Neural cell (in vitro differentiated cells): ENCODE measurements at regions not wholly inside any gene's neighbourhood (a gene's known extent, or its start where the extent isn't known, plus 50 kb on each side); places are given as distances from the start of the nearest gene placed in this dataset.

Source experiments
- H2AFZ ChIP-seq: fragments of 200-600, 300-800 bp; sonication (generic), shearing (Covaris generic); 2 replicates; pipeline ENCODE4 v1.6.0; 2014; ENCODE audit warnings: low read depth, mild to moderate bottlenecking, antibody characterized with exemption, low read length, moderate library complexity
- H3F3A ChIP-seq: fragments of 200-600 bp; shearing (Covaris generic); 2 replicates; pipeline ENCODE4 v1.6.1; 2016; ENCODE audit warnings: mild to moderate bottlenecking, moderate library complexity, mixed read lengths, antibody characterized with exemption, low read length; ENCODE audit not compliant: insufficient read depth, poor library complexity, severe bottlenecking
- H3K27ac ChIP-seq: fragments of 200-600, 300-800 bp; sonication (generic), shearing (Covaris generic); 2 replicates; pipeline ENCODE4 v1.5.1; 2014; ENCODE audit warnings: mild to moderate bottlenecking, low read length, moderate library complexity
- H3K27me3 ChIP-seq: fragments of 300-800, 200-600 bp; sonication (generic), shearing (Covaris generic); 2 replicates; pipeline ENCODE4 v1.6.0; 2014; ENCODE audit warnings: mild to moderate bottlenecking, low read depth, low read length, moderate library complexity; ENCODE audit not compliant: insufficient read depth
- H3K36me3 ChIP-seq: fragments of 300-800, 200-600 bp; sonication (generic), shearing (Covaris generic); 2 replicates; pipeline ENCODE4 v1.5.1; 2014; ENCODE audit warnings: mild to moderate bottlenecking, antibody characterized with exemption, low read length, moderate library complexity; ENCODE audit not compliant: insufficient read depth
- H3K4me2 ChIP-seq: fragments of 300-800, 200-600 bp; sonication (generic), shearing (Covaris generic); 2 replicates; pipeline ENCODE4 v1.6.0; 2014; ENCODE audit warnings: mild to moderate bottlenecking, low read length
- H3K4me3 ChIP-seq: fragments of 300-800, 200-600 bp; sonication (generic), shearing (Covaris generic); 2 replicates; pipeline ENCODE4 v1.5.1; 2014; ENCODE audit warnings: mild to moderate bottlenecking, low read length, moderate library complexity
- H3K79me2 ChIP-seq: fragments of 200-600 bp; shearing (Covaris generic); replicated peaks from 2 replicates; pipeline ENCODE4 v1.6.0; 2014; ENCODE audit warnings: mild to moderate bottlenecking, low read length, moderate library complexity; ENCODE audit not compliant: insufficient read depth
- H3K9ac ChIP-seq: fragments of 300-800, 200-600 bp; sonication (generic), shearing (Covaris generic); 2 replicates; pipeline ENCODE4 v1.6.1; 2016; ENCODE audit warnings: mild to moderate bottlenecking, low read length, mixed read lengths
- H3K9me2 ChIP-seq: fragments of 200-600 bp; shearing (Covaris generic); 2 replicates; pipeline ENCODE4 v1.6.1; 2016; ENCODE audit warnings: mild to moderate bottlenecking, low read length, mixed read lengths; ENCODE audit not compliant: insufficient read depth
- H3K9me3 ChIP-seq: fragments of 200-600, 300-800 bp; sonication (generic), shearing (Covaris generic); 2 replicates; pipeline ENCODE4 v1.6.1; 2016; ENCODE audit warnings: mild to moderate bottlenecking, mixed run types, low read length, moderate library complexity, mixed read lengths
- H4K20me1 ChIP-seq: fragments of 200-600 bp; shearing (Covaris generic); 2 replicates; pipeline ENCODE4 v1.6.1; 2016; ENCODE audit warnings: mild to moderate bottlenecking, mixed run types; ENCODE audit not compliant: insufficient read depth
- EP300 ChIP-seq: fragments of 450-650 bp; conservative IDR thresholded peaks from 2 replicates; pipeline ENCODE4 v1.6.1; 2014; ENCODE audit warnings: antibody characterized with exemption, mild to moderate bottlenecking, moderate library complexity; ENCODE audit not compliant: poor library complexity, severe bottlenecking
- EZH2 ChIP-seq: fragments of 200-600, 300-800 bp; shearing (Covaris generic), sonication (generic); IDR thresholded peaks from 2 replicates; pipeline ENCODE4 v1.6.1; 2014; ENCODE audit warnings: antibody characterized with exemption, low read length, borderline replicate concordance, mild to moderate bottlenecking; ENCODE audit not compliant: insufficient read depth, poor library complexity, severe bottlenecking
- MXI1 ChIP-seq: fragments of 450-650 bp; conservative IDR thresholded peaks from 2 replicates; pipeline ENCODE4 v1.6.1; 2014; ENCODE audit warnings: antibody characterized with exemption, mild to moderate bottlenecking; ENCODE audit not compliant: poor library complexity, severe bottlenecking
- POLR2AphosphoS5 ChIP-seq: IDR thresholded peaks from 2 replicates; pipeline ENCODE4 v1.6.1; 2012
- RAD21 ChIP-seq: fragments of 450-650 bp; conservative IDR thresholded peaks from 2 replicates; pipeline ENCODE4 v1.6.1; 2014; ENCODE audit warnings: antibody characterized with exemption, mild to moderate bottlenecking, moderate library complexity
- SMC3 ChIP-seq: fragments of 450-650 bp; conservative IDR thresholded peaks from 2 replicates; pipeline ENCODE4 v1.6.1; 2014; ENCODE audit warnings: antibody characterized with exemption, mild to moderate bottlenecking, moderate library complexity; ENCODE audit not compliant: poor library complexity
- TAF1 ChIP-seq: IDR thresholded peaks from 2 replicates; pipeline ENCODE4 v1.6.1; 2012; ENCODE audit warnings: low read depth
- TF ChIP-seq, protein P1 (sequence below): IDR thresholded peaks from 2 replicates; pipeline ENCODE4 v1.6.1; 2012; ENCODE audit warnings: borderline replicate concordance
- TF ChIP-seq, protein P2 (sequence below): fragments of 450-650 bp; IDR thresholded peaks from 2 replicates; pipeline ENCODE4 v1.5.1; 2014; ENCODE audit warnings: antibody characterized with exemption, mild to moderate bottlenecking, moderate library complexity; ENCODE audit not compliant: poor library complexity, severe bottlenecking

DNA sequence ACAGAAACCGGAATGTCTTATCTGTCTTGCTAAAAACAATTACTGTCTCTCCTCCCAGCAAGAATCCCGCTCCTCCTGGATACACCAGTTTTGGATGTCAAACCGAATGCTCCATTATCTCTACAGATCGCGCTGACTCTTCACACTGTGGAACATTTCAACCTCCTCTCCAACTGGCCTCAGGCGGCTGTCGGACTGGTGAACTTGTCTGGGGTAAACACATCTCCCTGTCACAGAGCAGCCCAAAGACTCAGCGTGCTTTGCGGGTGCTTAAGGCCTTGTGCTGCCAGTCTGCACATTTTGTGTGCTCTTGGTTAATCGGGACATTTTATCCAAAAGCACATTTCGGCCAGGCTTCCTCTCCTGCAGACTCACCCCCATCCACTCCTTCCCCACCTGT, 173.1 kb downstream of the ICOS start:
- Histone ChIP-seq H4K20me1 (no peaks in the 10 kb centered on the region), H3K27me3 (no peaks in the 10 kb centered on the region), H3K9me3 (no peaks in the 10 kb centered on the region), H3F3A (no peaks in the 10 kb centered on the region), H2AFZ (no peak overlapping the region), H3K27ac (no peak overlapping the region), H3K4me3 (no peak overlapping the region), H3K9ac (no peak overlapping the region), H3K79me2 (no peaks in the 10 kb centered on the region), H3K4me2 (no peak overlapping the region), H3K9me2 (no peaks in the 10 kb centered on the region), H3K36me3 (no peaks in the 10 kb centered on the region)
- no peak for TF ChIP-seq TAF1
- TF ChIP-seq EZH2: no peak
- no peak for TF ChIP-seq RAD21
- TF ChIP-seq, protein P1, sequence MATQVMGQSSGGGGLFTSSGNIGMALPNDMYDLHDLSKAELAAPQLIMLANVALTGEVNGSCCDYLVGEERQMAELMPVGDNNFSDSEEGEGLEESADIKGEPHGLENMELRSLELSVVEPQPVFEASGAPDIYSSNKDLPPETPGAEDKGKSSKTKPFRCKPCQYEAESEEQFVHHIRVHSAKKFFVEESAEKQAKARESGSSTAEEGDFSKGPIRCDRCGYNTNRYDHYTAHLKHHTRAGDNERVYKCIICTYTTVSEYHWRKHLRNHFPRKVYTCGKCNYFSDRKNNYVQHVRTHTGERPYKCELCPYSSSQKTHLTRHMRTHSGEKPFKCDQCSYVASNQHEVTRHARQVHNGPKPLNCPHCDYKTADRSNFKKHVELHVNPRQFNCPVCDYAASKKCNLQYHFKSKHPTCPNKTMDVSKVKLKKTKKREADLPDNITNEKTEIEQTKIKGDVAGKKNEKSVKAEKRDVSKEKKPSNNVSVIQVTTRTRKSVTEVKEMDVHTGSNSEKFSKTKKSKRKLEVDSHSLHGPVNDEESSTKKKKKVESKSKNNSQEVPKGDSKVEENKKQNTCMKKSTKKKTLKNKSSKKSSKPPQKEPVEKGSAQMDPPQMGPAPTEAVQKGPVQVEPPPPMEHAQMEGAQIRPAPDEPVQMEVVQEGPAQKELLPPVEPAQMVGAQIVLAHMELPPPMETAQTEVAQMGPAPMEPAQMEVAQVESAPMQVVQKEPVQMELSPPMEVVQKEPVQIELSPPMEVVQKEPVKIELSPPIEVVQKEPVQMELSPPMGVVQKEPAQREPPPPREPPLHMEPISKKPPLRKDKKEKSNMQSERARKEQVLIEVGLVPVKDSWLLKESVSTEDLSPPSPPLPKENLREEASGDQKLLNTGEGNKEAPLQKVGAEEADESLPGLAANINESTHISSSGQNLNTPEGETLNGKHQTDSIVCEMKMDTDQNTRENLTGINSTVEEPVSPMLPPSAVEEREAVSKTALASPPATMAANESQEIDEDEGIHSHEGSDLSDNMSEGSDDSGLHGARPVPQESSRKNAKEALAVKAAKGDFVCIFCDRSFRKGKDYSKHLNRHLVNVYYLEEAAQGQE: no peak
- TF ChIP-seq EP300: no peak
- TF ChIP-seq, protein P2, sequence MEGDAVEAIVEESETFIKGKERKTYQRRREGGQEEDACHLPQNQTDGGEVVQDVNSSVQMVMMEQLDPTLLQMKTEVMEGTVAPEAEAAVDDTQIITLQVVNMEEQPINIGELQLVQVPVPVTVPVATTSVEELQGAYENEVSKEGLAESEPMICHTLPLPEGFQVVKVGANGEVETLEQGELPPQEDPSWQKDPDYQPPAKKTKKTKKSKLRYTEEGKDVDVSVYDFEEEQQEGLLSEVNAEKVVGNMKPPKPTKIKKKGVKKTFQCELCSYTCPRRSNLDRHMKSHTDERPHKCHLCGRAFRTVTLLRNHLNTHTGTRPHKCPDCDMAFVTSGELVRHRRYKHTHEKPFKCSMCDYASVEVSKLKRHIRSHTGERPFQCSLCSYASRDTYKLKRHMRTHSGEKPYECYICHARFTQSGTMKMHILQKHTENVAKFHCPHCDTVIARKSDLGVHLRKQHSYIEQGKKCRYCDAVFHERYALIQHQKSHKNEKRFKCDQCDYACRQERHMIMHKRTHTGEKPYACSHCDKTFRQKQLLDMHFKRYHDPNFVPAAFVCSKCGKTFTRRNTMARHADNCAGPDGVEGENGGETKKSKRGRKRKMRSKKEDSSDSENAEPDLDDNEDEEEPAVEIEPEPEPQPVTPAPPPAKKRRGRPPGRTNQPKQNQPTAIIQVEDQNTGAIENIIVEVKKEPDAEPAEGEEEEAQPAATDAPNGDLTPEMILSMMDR: no peak
- no peak for TF ChIP-seq SMC3
- no peak for TF ChIP-seq POLR2AphosphoS5
- TF ChIP-seq MXI1: no peak

DNA sequence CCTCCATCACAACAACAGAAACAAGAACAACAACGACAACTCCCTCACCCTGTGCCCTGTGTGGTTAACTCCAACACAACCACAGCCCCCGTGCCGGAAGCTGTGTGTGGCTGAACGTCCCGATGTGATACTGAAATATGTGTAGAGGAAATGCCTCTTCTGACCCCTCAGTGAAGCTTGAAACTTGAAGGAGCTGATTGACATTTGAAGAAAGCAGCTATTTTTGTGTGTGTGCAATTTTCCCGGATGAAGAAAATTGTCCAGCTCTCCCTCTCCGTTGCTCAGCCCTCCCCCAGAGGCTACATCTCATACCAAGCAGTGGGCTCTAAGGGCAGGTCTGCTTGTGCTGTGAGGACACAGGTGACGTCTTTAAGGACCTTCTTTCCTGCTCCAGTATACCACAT, 173.8 kb downstream of the ICOS start:
- TF ChIP-seq MXI1 (no peak), RAD21 (no peak), EZH2 (no peak), SMC3 (no peak), POLR2AphosphoS5 (no peak), EP300 (no peak), TAF1 (no peak)
- TF ChIP-seq, protein P1: no peak
- TF ChIP-seq, protein P2: no peak
- Histone ChIP-seq H3K4me2 (no peak overlapping the region), H2AFZ (no peak overlapping the region), H3K9me3 (no peaks in the 10 kb centered on the region), H4K20me1 (no peaks in the 10 kb centered on the region), H3K27me3 (no peaks in the 10 kb centered on the region), H3K4me3 (no peak overlapping the region), H3K27ac (no peak overlapping the region), H3F3A (no peaks in the 10 kb centered on the region), H3K9me2 (no peaks in the 10 kb centered on the region), H3K36me3 (no peaks in the 10 kb centered on the region), H3K79me2 (no peaks in the 10 kb centered on the region), H3K9ac (no peak overlapping the region)
